GM18907 (cell line): ENCODE measurements at regions not wholly inside any gene's neighbourhood (a gene's known extent, or its start where the extent isn't known, plus 50 kb on each side); places are given as distances from the start of the nearest gene placed in this dataset.
A peak's percentile ranks its signal among the peaks of the same experiment; 100 is the strongest.
"Not testable (repeated sequence)": the region's sequence is repeated elsewhere in the genome, so short reads cannot be mapped to it uniquely, and the experiment has no call there.

Experiments
- ATAC-seq: cut with Tn5 transposase; IDR thresholded peaks from one replicate; pipeline ENCODE4 v1.9.1; 2021; ENCODE audit warnings: mild to moderate bottlenecking, moderate library complexity; ENCODE audit not compliant: unreplicated experiment

DNA sequence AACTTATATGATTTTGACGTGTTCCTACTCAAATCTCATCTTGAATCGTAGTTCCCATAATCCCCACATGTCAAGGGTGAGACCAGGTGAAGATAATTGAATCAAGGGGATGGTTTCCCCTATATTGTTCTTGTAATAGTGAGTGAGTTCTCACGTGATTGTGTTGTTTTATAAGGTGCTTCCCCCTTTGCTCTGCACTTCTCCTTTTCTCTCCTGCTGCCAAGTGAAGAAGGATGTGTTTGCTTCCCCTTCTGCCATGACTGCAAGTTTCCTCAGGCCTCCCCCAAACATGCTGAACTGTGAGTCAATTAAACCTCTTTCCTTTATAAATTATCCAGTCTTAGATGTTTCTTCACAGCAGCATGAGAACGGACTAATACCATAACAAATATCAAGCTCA is 83.2 kb downstream of the MANEA start:
- no peak for ATAC-seq

DNA sequence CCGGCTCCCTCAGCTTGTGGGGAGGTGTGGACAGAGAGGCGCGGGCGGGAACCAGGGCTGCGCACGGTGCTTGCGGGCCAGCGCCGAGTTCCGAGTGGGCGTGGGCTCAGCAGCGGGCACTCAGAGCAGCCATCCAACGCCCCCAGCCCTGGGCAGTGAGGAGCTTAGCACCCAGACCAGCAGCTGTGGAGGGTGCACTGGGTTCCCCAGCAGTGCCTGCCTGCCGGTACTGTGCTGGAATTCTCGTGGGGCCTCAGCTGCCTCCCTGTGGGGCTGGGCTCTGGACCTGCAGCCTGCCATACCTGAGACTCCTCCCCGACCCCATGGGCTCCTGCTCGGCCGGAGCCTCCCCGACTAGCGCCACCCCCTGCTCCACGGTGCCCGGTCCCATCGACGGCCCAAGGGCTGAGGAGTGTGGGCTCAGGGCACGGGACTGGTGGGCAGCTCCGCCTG is 92.7 kb downstream of the MANEA start:
- no peak for ATAC-seq

DNA sequence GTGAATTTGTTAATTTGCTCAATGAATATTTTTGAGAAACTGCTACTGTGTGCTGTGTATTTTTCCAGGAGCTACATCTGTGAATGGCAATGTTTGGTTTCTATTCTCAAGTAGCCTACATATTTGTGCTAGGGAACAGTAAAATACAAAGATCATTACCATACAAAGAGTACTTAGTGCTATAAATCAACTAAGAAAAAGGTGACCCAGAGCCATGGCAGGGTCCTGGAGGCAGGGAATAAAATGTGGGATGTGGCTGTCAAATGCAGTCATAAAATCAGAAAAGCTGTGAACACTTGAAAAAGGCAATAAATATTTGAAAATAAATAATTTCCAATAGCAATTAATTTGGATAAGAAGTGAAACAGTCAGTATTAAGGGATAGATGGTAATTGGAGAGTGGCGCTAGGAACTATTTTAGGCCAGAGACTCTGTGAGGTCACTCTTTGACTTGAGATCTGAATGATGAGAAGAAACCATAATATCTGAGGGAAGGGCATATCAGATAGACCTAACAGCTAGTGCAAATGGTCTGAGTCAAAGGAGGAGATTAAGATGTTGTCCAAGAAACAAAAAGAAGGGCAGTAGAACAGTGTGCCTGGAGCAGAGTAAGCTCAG is 98.8 kb downstream of the MANEA start:
- ATAC-seq: no peak

DNA sequence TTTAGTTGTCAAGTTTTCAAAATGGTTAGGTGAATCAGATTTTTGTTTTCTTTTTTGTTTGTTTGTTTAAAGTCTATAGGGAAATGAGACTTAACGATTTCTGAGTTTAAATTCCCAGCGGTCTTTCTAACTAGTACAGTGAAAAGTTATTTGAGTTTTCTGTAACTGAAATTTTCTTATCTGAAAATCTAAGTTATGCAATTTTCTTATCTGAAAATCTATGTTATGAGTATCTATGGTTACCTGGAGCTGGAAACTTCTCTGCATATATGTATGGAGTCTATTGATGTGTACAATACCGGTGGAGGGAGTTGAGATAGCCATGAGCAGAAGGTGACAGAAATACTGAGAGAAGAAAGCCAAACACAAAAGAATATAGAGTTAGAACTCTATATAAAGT is 102.6 kb downstream of the MANEA start:
- no peak for ATAC-seq

DNA sequence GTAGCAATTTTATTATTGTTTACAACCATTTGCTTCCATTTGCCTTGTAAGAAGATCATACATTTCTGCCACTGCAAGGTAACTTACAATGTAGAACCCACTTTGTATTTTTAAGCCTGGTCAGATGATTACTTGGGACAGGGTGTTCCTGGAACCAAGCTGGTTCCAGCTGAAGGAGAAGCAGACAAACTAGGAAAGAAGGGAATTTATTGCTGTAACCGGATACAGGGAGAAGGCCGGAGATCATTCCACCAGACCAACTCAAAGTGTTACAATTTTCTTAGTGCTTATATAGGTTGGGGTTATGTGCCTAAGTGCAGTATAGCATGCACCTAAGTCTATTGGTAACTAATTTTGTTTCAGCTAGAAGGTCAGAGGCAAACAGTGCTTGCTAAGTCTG is 104.4 kb downstream of the MANEA start:
- no peak for ATAC-seq

DNA sequence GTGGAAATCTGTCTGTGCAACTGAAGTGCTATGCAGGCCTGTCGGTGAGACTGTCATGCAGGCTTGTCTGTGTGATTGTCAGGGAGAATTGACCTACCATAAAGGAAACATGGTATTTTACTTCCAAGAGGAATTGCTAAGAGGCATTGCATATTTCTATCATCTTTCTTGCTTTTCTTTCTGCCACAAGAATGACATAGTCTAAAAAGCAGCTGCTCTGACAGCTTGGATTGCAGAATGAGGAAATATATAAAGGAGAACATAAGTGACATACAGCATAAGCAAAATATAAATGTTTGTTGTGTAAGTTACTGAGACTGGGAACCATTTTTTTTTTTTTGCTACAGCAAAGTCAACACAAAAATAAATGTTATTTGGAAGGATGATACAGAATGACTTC is 105.1 kb downstream of the MANEA start:
- no peak for ATAC-seq

DNA sequence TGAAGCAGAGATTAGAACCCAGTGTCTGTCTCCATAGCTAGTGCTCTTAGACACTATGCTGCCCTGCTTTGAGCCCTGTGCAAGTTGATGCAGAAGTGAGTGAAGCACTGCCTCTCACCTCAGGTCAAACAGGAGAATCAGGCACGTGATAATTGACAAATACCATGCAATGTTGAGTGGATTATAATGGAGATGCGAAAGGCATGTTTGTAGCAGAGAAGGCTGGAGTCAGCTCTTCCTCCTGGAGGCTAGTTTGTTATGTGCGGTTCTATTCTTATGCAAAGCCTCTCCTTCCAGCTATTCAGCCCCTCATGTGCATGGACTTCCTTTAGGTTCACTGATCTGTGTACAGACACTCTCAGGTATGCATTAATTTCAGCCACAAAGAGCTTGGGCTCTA is 108.5 kb downstream of the MANEA start:
- no peak for ATAC-seq

DNA sequence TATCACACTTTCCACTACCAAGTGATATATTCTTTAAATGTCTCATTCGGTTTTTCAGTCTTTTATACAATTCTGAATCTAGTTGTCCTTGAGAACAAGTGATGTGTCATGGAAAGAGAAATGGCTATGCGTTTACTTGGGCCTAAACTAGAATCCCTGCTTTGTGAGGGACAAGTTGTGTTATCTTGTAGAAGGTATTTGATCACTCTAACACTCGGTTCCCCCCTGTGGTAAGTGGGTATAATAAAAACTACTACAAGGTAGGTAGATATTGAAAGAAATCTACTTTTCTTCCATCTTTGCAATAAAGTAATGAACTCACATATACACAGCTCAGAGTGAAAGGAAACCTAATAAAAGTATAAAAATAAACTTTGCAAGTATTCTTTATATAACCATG is 108.9 kb downstream of the MANEA start:
- ATAC-seq: no peak

DNA sequence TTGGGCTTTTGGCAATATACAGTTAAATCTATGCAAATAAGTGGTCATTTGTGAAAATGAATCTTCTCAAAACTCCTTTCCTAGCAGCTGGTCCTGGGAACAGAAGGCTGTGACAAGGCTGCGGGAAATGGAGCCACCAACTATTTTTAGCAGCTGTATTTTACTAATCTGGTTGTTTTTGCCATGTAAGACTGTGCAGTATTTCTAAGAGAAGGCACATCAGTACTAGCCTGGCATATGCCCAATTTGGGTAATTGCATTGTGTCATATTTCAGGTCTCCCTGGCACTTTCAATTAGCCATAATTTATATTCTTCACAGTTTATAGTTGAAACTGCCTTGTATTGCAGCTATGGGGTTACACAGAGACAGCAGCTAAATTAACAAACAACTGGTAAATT is 109.6 kb downstream of the MANEA start:
- ATAC-seq: no peak

DNA sequence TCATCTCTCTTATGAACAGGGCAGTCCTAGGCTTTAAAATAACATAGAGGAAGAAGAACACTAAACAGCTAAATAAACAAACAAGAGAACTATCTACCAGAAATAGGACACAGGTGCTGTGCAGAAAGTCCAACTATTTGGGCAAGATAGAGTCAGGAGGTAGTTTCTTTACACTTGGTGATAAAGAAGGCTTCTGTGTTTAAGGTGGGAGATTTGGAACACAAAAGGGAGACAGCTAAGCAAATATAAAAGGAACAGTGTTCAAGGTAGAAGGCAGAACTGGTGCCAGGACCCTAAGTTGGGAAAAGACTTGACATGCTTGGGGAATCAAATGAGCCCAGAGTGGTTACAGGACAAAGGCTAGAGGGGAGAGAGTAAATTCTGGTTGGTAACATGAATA is 110.5 kb downstream of the MANEA start:
- no peak for ATAC-seq

DNA sequence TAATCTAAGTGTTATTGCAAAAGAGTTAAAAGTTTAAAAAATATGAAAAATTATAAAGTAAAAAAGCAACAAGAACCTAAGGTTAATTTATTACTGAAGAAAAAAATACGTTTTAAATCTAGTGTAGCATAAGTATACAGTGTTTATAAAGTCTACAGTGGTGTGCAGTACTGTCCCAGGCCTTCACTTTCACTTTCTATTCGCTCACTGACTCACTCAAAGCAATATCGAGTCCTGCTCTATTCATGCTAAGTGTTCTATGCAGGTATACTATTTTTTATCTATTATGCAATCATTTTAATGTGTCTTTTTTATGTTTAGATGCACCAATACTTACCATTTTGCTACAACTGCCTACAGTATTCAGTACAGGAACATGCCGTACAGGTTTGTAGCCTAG is 113.0 kb downstream of the MANEA start:
- ATAC-seq: peak; percentile 75

DNA sequence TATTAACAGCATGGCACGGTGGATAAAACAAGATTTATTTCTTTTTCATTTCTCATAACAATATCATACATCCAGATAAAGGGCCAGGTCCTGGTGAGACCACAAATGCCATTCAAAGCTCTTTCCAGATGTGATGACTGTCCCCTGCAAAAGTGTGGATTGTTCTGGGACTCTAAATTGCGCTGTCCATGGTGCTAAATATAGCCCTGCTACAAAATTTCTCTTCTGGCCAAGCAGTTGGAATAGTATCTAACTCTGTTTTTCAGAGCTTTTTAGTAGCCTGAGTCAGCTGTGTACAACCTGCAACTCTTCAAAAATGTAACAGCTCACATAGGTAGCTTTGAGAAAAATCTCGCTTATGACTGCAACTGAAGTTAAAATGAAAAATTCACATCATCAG is 115.8 kb downstream of the MANEA start:
- ATAC-seq: no peak

DNA sequence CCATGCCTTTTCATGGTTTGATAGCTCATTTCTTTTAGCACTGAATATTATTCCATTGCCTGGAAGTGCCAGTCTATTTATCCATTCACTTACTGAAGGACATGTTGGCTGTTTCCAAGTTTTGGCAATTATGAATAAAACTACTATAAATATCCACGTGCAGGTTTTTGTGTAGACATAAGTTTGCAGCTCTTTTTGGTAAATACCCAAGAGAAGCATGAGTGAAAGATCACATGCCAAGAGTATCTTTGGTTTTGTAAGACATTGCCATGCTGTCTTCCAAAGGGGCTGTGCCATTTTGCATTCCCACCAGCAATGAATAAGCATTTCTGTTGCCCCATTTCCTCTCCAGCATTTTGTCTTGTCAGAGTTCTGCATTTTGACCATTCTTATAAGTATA is 120.9 kb downstream of the MANEA start:
- no peak for ATAC-seq

DNA sequence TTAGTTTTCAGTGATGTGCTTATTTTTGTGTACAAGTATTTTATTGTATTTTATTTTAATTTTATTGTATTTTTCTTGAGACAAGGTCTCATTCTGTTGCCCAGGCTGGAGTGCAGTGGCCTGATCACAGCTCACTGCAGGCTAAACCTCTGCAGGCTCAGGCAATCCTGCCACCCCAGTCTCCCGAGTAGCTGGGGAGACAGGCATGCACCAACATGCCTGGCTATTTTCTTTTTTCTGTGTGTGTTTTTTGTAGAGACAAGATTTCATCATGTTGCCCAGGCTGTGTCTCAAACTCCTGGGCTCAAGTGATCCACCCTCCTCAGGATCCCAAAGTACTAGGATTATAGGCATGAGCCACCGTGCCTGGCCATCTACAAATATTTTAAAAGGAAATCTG is 146.3 kb downstream of the MANEA start:
- ATAC-seq: no peak

DNA sequence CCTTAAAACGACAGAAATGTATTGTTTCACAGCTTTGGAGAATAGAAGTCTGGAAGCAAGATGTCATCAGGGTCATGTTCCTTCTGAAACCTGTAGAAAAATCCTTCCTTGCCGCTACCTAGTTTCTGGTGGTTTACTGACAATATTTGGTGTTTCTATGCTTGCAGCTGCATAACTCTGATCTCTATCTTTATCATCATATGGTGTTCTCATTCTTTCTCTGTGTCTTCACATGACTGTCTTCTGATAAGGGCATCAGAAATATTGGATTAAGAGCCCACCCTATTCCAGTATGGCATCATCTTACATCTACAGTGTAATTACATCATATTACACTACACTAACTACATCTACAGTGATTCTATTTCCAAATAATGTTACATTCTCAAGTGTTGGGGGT is 148.0 kb downstream of the MANEA start:
- ATAC-seq: no peak

DNA sequence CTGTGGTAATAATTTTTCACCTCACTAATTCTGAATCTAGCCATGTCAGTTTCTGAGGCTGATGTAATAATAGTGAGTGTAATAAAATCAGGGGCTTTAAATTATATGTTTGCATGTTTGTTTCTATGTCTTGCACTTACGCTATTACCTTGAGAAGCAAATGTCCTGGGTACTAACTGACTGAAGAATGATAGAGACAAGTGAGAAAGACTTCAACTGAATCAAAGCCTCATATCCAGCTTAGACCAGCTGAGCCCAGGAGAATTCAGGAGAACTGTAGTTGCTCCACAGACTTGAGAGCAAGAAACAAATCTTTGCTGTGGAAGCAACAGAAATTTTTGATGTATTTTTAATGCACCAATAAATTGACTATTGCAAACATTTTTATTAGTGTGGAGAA is 162.8 kb downstream of the MANEA start:
- no peak for ATAC-seq

DNA sequence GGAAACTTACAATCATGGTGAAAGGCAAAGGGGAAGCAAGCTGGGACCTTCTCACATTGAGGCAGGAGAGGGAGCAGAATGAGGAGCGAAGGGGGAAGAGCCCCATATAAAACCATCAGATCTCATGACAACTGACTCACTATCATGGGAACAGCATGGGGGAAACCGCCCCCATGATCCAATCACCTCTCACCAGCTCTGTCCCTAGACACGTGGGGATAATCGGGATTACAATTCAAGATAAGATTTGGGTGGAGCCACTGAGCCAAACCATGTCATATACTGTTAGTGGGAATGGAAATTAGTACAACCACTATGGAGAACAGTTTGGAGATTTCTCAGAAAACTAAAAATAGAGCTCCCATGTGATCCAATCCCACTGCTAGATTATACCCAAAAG is 163.7 kb downstream of the MANEA start:
- no peak for ATAC-seq

DNA sequence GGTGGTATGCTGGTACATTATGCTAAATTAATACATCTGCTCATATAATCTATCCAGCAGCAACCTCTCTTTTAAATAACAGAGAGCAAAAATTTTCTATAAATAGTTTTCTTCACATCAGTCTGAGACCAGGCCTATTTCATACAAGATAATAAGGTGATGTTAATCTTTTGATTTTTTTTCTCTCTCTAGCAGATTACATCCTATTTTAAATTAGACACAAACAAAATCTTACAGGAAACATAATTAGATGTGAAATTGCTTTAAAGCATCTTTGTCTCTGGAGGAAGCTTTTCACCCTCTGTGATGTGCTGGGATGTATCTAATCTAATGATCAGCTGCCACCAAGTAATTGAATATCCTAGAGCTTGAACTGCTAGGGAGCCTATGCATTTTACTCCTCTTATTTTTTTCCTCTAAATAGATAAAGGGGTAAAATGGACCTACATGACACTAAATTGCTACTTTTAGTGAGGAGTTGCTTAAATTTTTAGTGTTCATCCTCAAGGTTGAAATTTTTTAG is 165.5 kb downstream of the MANEA start:
- no peak for ATAC-seq

DNA sequence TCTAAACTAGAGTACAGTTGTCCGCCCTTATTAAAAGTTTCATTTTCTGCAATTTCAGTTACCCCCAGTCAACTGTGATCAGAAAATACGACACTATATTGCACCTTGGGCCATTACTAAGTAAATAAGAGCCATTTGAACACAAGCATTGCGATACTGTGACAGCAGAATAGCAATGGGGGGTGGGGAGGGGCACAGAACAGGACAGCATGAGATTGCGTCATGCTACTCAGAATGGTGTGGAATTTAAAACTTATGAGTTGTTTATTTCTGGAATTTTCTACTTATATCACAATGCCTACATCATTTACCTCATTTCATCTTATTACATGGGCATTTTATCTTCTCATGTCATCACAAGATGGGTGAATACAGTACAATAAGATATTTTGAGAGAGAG is 166.3 kb downstream of the MANEA start:
- no peak for ATAC-seq

DNA sequence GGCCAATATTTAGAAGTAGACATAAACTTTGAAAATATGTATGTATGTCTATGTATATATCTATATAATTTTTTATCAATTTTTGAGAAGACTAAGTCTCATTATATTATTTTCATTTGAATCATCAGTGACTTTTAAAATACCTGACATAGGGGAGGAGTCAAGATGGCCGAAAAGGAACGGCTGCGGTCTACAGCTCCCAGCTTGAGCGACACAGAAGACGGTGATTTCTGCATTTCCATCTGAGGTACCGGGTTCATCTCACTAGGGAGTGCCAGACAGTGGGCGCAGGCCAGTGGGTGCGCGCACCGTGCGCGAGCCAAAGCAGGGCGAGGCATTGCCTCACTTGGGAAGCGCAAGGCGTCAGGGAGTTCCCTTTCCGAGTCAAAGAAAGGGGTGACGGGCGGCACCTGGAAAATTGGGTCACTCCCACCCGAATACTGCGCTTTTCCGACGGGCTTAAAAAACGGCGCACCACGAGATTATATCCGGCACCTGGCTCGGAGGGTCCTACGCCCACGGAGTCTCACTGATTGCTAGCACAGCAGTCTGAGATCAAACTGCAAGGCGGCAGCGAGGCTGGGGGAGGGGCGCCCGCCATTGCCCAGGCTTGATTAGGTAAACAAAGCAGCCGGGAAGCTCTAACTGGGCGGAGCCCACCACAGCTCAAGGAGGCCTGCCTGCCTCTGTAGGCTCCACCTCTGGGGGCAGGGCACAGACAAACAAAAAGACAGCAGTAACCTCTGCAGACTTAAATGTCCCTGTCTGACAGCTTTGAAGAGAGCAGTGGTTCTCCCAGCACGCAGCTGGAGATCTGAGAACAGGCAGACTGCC is 181.1 kb downstream of the MANEA start:
- not testable (repeated sequence) for ATAC-seq

DNA sequence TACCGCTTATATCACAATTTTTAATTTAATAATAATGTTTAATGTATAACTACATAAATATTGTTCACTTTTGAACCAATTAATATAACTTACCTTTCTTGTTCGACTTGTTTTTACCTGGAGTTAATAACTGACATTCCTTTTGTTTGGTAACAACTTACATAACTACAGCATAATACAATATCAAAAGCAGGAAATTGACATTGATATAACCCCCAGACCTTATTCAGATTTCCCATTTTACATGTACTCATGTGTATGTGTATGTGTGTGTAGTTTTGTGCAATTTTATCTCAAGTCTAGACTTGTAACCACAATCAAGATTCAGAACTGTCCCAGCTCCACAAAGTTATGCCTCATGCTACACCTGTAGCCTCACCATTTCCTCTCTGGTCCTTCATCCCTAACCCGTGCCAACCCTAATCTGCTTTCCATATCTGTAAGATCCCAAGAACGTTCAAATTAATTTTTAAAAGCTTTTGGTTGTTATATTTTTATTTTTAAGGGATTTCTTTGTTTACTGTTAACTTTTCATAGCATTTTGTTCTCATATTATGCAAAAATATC is 190.6 kb downstream of the MANEA start:
- no peak for ATAC-seq

DNA sequence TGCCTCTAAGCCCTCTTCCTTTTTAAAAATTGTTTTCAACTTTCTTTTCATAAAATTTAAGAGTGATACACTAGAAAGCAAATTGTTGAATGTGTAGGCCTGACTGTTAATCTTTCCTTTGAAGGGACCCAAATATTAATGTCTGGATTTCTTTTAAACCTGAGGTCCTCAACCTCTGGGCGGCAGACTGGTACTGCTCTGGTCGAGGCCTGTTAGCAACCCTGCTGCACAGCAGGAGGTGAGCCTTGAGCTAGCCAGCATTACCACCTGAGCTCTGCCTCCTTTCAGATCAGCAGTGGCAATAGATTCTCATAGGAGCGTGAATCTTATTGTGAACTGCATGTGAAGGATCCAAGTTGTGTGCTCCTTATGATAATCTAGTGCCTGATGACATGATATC is 191.2 kb downstream of the MANEA start:
- ATAC-seq: no peak
